GM10847 (cell line): ENCODE measurements at regions not wholly inside any gene's neighbourhood (a gene's known extent, or its start where the extent isn't known, plus 50 kb on each side); places are given as distances from the start of the nearest gene placed in this dataset.

Experiments used
- POLR2A ChIP-seq: IDR thresholded peaks from 2 replicates; pipeline ENCODE4 v1.6.1; 2011; ENCODE audit not compliant: insufficient read length; ENCODE audit errors: extremely low read depth

DNA sequence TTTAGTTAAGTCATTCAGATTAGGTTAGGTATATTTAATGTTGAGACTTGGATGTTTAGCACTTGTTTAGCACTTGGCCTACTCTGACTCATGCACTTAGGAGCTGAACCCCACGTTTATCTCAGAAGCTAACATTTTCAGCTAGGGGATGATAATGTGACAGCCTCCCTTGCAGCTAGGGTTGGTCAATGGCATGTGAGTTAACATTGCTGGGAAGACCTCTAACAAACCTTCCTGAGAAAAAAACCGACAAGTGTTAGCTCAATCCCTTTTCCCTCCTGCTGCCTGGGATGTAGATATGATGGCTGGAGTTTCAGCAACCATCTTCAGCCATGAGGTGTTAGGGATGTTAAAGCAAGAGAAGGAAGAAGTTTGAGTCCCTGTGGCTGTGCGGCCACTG, 185.0 kb upstream of the FOXF1 start:
- no peak for TF ChIP-seq POLR2A

DNA sequence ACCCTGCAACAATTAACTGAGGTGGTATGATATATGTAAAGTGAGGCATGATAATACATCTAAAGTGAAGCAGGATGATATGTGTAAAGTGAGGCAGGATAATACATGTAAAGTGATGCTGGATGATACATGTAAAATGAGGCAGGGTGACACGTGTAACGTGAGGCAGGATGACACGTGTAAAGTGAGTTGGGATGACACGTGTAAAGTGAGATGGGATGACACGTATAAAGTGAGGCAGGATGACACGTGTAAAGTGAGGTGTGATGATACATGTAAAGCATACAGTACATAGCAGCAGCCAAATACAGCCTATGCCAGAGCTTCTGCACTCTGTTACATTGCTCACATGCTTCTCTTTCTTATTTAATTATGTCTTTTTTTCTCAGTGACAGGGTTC, 184.4 kb upstream of the FOXF1 start:
- no peak for TF ChIP-seq POLR2A

- no peak for TF ChIP-seq POLR2A
These were observed 183.0 kb upstream of the FOXF1 start for GRCh38 chr16:86327321-86327720.

DNA sequence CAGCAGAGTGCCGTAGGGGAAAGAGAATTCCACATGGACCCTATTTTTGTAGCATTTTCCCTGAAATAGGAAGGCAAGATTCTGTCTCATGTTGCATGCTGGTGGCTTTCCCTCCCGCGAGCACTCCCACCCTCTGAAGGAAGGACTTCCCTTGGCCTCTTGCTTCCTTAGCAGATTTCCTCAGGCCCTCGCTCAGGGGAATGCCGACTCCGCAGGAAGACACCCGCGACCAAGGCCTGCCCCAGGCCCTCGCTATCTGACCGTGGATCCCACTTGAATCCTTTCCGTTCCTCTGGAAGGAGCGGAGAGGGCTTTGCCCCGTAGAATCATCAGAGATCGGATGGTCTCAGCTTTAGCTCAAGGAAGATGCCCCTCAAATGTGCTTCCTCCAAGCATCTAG, 179.4 kb upstream of the FOXF1 start:
- TF ChIP-seq POLR2A: no peak

GRCh38 chr16:86334079-86334635, 176.2 kb upstream of the FOXF1 start:
- TF ChIP-seq POLR2A: no peak

GRCh38 chr16:86335266-86336172, 174.8 kb upstream of the FOXF1 start:
- TF ChIP-seq POLR2A: no peak

- TF ChIP-seq POLR2A: no peak
These were observed 173.2 kb upstream of the FOXF1 start for GRCh38 chr16:86337138-86337537.

DNA sequence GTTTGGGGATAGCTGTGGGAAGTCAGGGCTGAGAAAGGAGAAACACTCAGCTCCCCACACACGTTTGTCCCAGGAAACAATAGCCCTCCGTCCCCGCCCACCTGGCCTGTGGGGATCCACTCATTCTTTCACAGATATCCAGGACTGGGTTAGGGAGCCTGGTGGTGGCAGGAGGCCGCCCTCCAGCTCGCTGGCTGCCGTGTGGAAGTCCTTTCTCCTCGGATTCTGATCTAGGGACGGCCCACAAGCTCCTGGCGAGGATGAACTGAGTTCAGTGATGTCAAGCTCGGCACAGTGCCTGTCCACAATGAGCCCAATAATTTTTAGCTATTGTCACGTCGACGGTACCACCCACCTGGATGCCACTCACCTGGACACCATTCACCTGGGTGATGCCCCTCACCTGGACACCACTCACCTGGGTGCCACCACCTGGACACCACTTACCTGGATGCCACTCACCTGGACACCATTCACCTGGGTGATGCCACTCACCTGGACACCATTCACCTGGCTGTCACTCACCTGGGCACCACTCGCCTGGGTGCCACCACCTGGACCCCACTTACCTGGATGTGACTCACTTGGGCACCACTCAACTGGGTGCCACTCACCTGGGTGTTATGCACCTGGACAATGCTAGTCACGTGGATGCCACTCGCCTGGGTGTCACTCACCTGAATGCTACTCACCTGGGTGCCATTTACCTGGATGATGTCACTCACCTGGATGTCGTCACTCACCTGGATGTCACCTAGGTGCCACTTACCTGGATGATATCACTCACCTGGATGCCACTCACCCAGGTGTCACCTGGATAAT, 172.5 kb upstream of the FOXF1 start:
- no peak for TF ChIP-seq POLR2A

DNA sequence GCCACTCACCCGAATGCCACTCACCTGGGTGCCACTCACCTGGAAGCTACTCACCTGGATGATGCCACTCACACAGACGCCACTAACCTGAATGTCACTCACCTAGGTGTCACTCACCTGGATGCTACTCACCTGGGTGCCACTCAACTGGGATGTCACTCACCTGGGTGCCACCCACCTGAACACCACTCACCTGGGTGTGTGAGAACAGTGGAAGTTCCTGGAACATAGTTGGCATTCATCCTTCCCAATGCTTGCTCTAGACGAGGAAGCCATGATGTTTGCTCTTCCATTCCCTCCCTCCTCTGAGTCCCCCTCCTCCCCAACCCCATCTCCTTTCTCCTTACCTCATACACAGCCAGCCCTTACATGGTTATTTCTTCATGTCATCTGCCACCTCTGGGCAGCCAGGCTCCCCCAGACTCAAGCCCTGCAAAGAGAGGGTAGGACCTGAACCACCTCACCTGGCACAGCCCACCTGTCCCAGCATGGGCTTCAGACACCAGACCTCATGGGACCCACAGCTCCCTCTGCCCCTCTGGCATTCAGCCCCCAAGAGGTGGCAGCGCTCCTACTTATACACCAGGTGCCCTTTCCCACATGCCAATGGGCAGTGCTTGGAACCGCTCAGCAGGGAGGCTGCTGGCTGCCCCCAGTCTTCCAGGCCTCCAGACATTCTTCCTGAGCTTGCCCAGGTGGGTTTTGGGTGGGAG, 171.8 kb upstream of the FOXF1 start:
- no peak for TF ChIP-seq POLR2A

GRCh38 chr16:86342161-86342834, 168.0 kb upstream of the FOXF1 start:
- TF ChIP-seq POLR2A: no peak

DNA sequence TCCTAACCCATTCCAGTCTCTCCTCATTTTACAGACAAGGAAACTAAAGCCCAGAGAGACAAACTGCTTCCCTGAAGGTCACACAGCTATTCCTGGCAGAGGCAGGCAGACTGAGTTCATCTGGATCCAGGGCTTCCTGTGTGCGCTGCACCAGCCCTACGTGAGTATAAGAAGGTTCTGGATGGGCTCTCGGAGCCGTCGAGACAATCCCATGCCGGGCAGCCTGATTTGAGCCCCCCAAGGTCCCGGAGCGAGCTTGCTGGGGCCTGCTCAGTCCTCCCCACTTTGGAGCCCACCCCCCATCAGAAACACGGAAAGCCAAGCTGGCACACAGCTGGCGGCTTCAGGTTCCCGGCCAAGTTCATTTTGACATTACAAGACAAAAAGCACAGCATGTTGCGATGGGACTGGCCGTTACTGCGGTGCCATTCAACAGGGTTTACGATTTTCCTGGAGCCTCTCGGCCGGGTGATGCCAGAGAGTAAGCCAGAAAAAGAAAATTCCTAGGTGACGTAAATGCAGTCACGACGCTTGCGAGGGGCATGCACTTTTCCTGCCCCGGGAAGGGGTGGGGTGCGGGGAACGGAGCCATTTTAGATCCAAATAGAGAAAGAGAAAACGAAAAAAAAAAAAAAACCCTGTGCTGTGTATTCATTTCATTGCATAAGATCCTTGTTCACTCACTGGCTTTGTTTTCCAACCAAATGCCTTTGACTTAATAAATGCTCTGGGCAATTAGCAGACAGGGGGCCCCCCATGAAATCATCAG, 167.1 kb upstream of the FOXF1 start:
- no peak for TF ChIP-seq POLR2A

DNA sequence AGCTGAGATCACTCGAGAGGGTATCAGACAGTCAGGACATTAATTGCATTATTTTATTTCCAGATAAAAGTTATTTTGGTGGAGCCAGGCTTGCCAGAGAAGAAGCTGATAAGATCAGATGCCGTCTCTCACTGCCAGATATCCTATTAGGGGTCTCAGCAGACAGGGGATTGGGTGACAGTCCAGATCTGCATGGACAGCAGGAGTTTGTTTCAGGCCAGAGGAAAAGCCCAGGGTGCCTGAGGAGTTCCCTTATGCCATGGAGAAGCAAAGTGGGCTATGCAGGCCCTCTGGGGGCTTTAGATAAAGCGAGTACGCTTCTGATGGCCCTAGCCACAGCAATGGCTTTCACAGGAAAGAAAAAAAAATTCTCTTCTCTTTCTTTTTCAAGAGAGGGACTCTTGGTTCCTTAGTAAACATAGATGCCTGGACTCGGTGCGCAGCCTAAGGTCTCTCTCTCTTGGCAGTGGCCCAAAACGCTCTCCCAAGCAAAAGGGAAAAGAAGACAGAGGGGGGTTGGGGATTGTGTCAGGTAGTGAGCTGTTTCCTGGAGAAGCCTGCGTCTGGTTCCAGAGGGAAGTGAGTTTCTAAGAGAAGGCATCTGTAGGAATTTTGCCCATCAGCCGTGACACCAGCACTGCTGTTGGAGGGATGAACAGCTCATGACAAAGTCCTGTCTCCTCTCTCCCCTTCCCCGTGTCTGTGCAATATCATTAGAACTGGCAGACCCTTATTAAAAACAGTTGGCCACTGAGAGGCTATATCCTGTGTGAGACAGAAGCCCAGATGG, 166.3 kb upstream of the FOXF1 start:
- TF ChIP-seq POLR2A: no peak

DNA sequence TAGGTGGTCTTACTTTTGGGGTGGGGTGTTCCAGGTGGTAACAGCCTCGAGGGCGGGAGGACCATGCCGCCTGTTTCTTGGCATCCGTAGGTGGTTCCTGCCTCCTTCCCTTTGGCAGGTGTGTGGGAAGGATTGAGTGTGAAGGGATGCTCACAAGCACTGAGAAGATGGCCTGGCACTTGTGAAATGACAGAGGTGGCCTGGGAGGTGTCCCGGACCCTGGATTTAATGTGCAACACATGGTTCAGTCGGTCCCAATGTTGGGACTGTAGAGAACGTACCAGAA, 165.8 kb upstream of the FOXF1 start:
- no peak for TF ChIP-seq POLR2A
